K562 (cell line): ENCODE measurements at regions not wholly inside any gene's neighbourhood (a gene's known extent, or its start where the extent isn't known, plus 50 kb on each side); places are given as distances from the start of the nearest gene placed in this dataset.

Experiments
- CEBPZ ChIP-seq: fragments of 150-350 bp; IDR thresholded peaks from 2 replicates; pipeline ENCODE4 v1.6.1; 2014; ENCODE audit warnings: low read depth, mild to moderate bottlenecking, low read length, borderline replicate concordance
- ELF2 ChIP-seq: fragments of 250-450 bp; sonication (Bioruptor Pico); IDR thresholded peaks from 2 replicates; pipeline ENCODE4 v1.5.0; 2021; ENCODE audit warnings: mild to moderate bottlenecking
- EWSR1 ChIP-seq: fragments of 450-650 bp; IDR thresholded peaks from 2 replicates; pipeline ENCODE4 v1.6.1; 2018; ENCODE audit warnings: borderline replicate concordance, mild to moderate bottlenecking, low read depth, moderate library complexity; ENCODE audit not compliant: partially characterized antibody
- EZH2 ChIP-seq: IDR thresholded peaks from 2 replicates; pipeline ENCODE4 v1.6.1; 2012; ENCODE audit warnings: low read depth, mild to moderate bottlenecking, inconsistent platforms, low read length, borderline replicate concordance
- HDAC3 ChIP-seq: fragments of 450-650 bp; IDR thresholded peaks from 2 replicates; pipeline ENCODE4 v1.6.1; 2018; ENCODE audit warnings: borderline replicate concordance, mild to moderate bottlenecking, moderate library complexity; ENCODE audit not compliant: partially characterized antibody
- HMGXB4 ChIP-seq: sonication (generic); formaldehyde crosslinking; IDR thresholded peaks from 2 replicates; pipeline ENCODE4 v1.8.1; 2023; ENCODE audit warnings: mild to moderate bottlenecking, missing genetic modification reagents
- POLR2A ChIP-seq: fragments of 450-650 bp; conservative IDR thresholded peaks from 2 replicates; pipeline ENCODE4 v1.6.1; 2016
- USF2 ChIP-seq: sonication (generic); formaldehyde crosslinking; IDR thresholded peaks from 2 replicates; pipeline ENCODE4 v1.5.0; 2020; ENCODE audit warnings: missing genetic modification reagents

GRCh38 chr2:51410331-51410730, 378.4 kb upstream of the NRXN1 start:
- no peak for TF ChIP-seq HDAC3
- no peak for TF ChIP-seq HMGXB4 (CRISPR knock-in tag)
- no peak for TF ChIP-seq CEBPZ
- no peak for TF ChIP-seq ELF2 (CRISPR knock-in tag)
- no peak for TF ChIP-seq POLR2A
- TF ChIP-seq EWSR1, result no peak
- no peak for TF ChIP-seq EZH2
- TF ChIP-seq USF2 (CRISPR knock-in tag), result no peak
